Eye (tissue), 1 donor: ENCODE measurements at regions not wholly inside any gene's neighbourhood (a gene's known extent, or its start where the extent isn't known, plus 50 kb on each side); places are given as distances from the start of the nearest gene placed in this dataset.

Source experiments
- DNase-seq: peaks from one replicate; pipeline ENCODE4 v3.0.0-alpha.2; 2015

- no peak for DNase-seq
These were observed 375.2 kb downstream of the TUSC7 start for GRCh38 chr3:117084739-117085270.

GRCh38 chr3:117091676-117092075 lies 382.1 kb downstream of the TUSC7 start:
- no peak for DNase-seq

- no peak for DNase-seq
These were observed 387.0 kb downstream of the TUSC7 start for GRCh38 chr3:117096549-117096948.

GRCh38 chr3:117097351-117097750 lies 387.8 kb downstream of the TUSC7 start:
- no peak for DNase-seq

GRCh38 chr3:117101697-117102096 lies 392.1 kb downstream of the TUSC7 start:
- DNase-seq, result no peak

- DNase-seq, result peak; percentile 17
These were observed 392.8 kb downstream of the TUSC7 start for GRCh38 chr3:117102426-117102825.

- DNase-seq, result no peak
These were observed 394.1 kb downstream of the TUSC7 start for GRCh38 chr3:117103675-117104074.

- no peak for DNase-seq
These were observed 394.8 kb downstream of the TUSC7 start for GRCh38 chr3:117104381-117104780.

- DNase-seq, result peak; percentile 39
These were observed 395.2 kb downstream of the TUSC7 start for GRCh38 chr3:117104792-117105191.

GRCh38 chr3:117105686-117106085 lies 396.1 kb downstream of the TUSC7 start:
- DNase-seq, result peak; percentile 24

GRCh38 chr3:117106396-117106795 lies 396.8 kb downstream of the TUSC7 start:
- no peak for DNase-seq

GRCh38 chr3:117107946-117108345 lies 398.4 kb downstream of the TUSC7 start:
- no peak for DNase-seq

GRCh38 chr3:117109178-117109577 lies 399.6 kb downstream of the TUSC7 start:
- DNase-seq, result peak; percentile 28

- DNase-seq, result peak; percentile 8
These were observed 405.1 kb downstream of the TUSC7 start for GRCh38 chr3:117114517-117115265.

- no peak for DNase-seq
These were observed 407.8 kb downstream of the TUSC7 start for GRCh38 chr3:117117188-117117936.

- no peak for DNase-seq
These were observed 409.0 kb downstream of the TUSC7 start for GRCh38 chr3:117118604-117119003.

GRCh38 chr3:117120014-117120413 lies 410.4 kb downstream of the TUSC7 start:
- no peak for DNase-seq

- no peak for DNase-seq
These were observed 413.0 kb downstream of the TUSC7 start for GRCh38 chr3:117122609-117123008.

GRCh38 chr3:117126460-117126859 lies 416.9 kb downstream of the TUSC7 start:
- DNase-seq, result no peak

- no peak for DNase-seq
These were observed 417.5 kb downstream of the TUSC7 start for GRCh38 chr3:117126946-117127546.

GRCh38 chr3:117128133-117128532 lies 418.6 kb downstream of the TUSC7 start:
- DNase-seq, result no peak

GRCh38 chr3:117128872-117129271 lies 419.3 kb downstream of the TUSC7 start:
- no peak for DNase-seq

- no peak for DNase-seq
These were observed 419.9 kb downstream of the TUSC7 start for GRCh38 chr3:117129516-117129915.

GRCh38 chr3:117130222-117130621 lies 420.6 kb downstream of the TUSC7 start:
- no peak for DNase-seq
